Thyroid gland (tissue), 1 donor: ENCODE measurements at regions not wholly inside any gene's neighbourhood (a gene's known extent, or its start where the extent isn't known, plus 50 kb on each side); places are given as distances from the start of the nearest gene placed in this dataset. TPM values are rescaled to one million over a fixed set of nuclear protein-coding genes. Genes with fewer than 3 reads are reported as not detected.

Source experiments
- small RNA-seq: library from RNA; depleted of rRNA; stranded (forward); fragments of <200 nt; gene quantifications from one replicate; pipeline ENCODE3, GENCODE V24; 2016

Small RNA genes lying in the stretch of these regions (small RNA-seq; reads per million reads assigned to genes)
- gene AC002545.1, result not detected
- not detected for gene RF00019
